Panc1 (cell line): ENCODE measurements at regions not wholly inside any gene's neighbourhood (a gene's known extent, or its start where the extent isn't known, plus 50 kb on each side); places are given as distances from the start of the nearest gene placed in this dataset.

Experiments
- ATAC-seq: fragments of 200-7000 bp; cut with Tn5 transposase; 2 replicates; pipeline ENCODE4 v1.9.1; 2020; ENCODE audit warnings: mild to moderate bottlenecking, moderate library complexity
- BruUV-seq: library from RNA; stranded (reverse); fragments of 400-500 nt; replicated peaks from 2 replicates; lab custom pipeline; 2021; lab: Mats Ljungman, UMichigan
- CTCF ChIA-PET: fragments of 300-600 bp; sonication (Branson Sonifier 250); formaldehyde crosslinking; loops from one replicate; lab custom pipeline; 2022; ENCODE audit warnings: antibody characterized with exemption; lab: Charles Lee
- POLR2A ChIA-PET: fragments of 300-600 bp; sonication (Branson Sonifier 250); formaldehyde crosslinking; loops from one replicate; lab custom pipeline; 2022; ENCODE audit warnings: antibody characterized with exemption; lab: Charles Lee
- DNase-seq: peaks from one replicate; pipeline ENCODE4 v3.0.0-alpha.2; 2010; ENCODE audit warnings: low read depth, low spot score
- H3K27ac ChIP-seq: 2 replicates; pipeline ENCODE4 v1.5.1; 2011; ENCODE audit warnings: mild to moderate bottlenecking, low read length, inconsistent platforms
- H3K27me3 ChIP-seq: fragments of 200-500 bp; sonication (Bioruptor generic); 2 replicates; pipeline ENCODE4 v1.6.0; 2014; ENCODE audit warnings: low read length, inconsistent platforms; ENCODE audit not compliant: control insufficient read depth, insufficient read depth
- H3K36me3 ChIP-seq: fragments of 200-500 bp; sonication (Bioruptor generic); 2 replicates; pipeline ENCODE4 v1.5.1; 2014; ENCODE audit warnings: inconsistent platforms, mild to moderate bottlenecking, low read length, moderate library complexity; ENCODE audit not compliant: control insufficient read depth, insufficient read depth
- H3K4me1 ChIP-seq: 2 replicates; pipeline ENCODE4 v1.5.1; 2011; ENCODE audit warnings: inconsistent platforms, mild to moderate bottlenecking, low read length, moderate library complexity; ENCODE audit not compliant: control insufficient read depth, insufficient read depth
- H3K4me3 ChIP-seq, 2 experiments: 2 replicates each; pipeline ENCODE4 v1.5.1; 2011 to 2012; ENCODE audit warnings: low read depth in 2 of 2, low read length in 2 of 2, mild to moderate bottlenecking in 2 of 2, inconsistent platforms in 1 of 2, moderate library complexity in 1 of 2
- H3K9me3 ChIP-seq: fragments of 200-500 bp; sonication (Bioruptor generic); 2 replicates; pipeline ENCODE4 v1.5.1; 2014; ENCODE audit warnings: low read depth, mild to moderate bottlenecking, inconsistent platforms, low read length, moderate library complexity; ENCODE audit not compliant: control insufficient read depth, insufficient read depth
- POLR2AphosphoS5 ChIP-seq: IDR thresholded peaks from 2 replicates; pipeline ENCODE4 v1.6.1; 2012; ENCODE audit warnings: mild to moderate bottlenecking, low read depth, low read length, moderate library complexity
- SIN3A ChIP-seq: IDR thresholded peaks from 2 replicates; pipeline ENCODE4 v1.6.1; 2012; ENCODE audit warnings: low read depth, mild to moderate bottlenecking, low read length, moderate library complexity, borderline replicate concordance; ENCODE audit not compliant: insufficient read depth
- TCF7L2 ChIP-seq: IDR thresholded peaks from 2 replicates; pipeline ENCODE4 v1.6.1; 2011; ENCODE audit warnings: mild to moderate bottlenecking, low read depth, low read length, inconsistent platforms
- in situ Hi-C: cut with HindIII; loops from 2 replicates; pipeline ENCODE4 v1.10.0; 2016; ENCODE audit warnings: low sequenced_read_pairs, low pct_unique_long_range_greater_than_20kb
- intact Hi-C: fragments of 100-400 bp; cut with micrococcal nuclease; formaldehyde crosslinking; loops from one replicate; pipeline ENCODE4 v1.10.0; 2022; ENCODE audit not compliant: unreplicated experiment
- TF ChIP-seq, protein P1 (sequence below): fragments of 450-650 bp; IDR thresholded peaks from 2 replicates; pipeline ENCODE4 v1.5.1; 2017; ENCODE audit warnings: mild to moderate bottlenecking
- TF ChIP-seq, protein P2 (sequence below), 2 experiments: IDR thresholded peaks; 2 replicates each; pipeline ENCODE4 v1.6.1; 2011 to 2012; ENCODE audit warnings: low read depth in 2 of 2, control low read depth in 1 of 2, low read length in 1 of 2, mild to moderate bottlenecking in 1 of 2, moderate library complexity in 1 of 2; ENCODE audit not compliant: insufficient read depth in 1 of 2

DNA sequence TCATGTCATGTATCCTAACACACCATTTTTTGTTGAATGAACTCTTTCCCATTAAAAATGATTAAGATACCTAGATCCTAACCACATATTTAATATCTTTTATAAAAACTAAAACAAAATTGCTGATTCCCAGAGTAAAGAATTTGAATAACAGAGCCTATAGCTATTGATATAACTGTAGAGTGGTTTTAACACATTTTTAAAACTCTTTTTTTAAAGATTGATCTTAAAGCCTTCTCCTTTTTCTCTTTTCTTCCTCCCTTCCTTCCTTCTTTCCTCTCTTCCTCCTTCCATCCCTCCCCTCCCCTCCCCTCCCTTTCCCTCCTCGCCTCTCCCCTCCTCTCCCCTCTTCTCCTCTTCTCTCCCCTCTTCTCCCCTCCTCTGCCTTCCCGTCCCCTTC is 605.4 kb upstream of the FZD8 start:
- BruUV-seq: no TSS peak
- Histone ChIP-seq H3K36me3 (no peaks in the 10 kb centered on the region), H3K27ac (no peak overlapping the region), H3K9me3 (no peaks in the 10 kb centered on the region), H3K4me3 (no peak overlapping the region), H3K4me1 (no peaks in the 10 kb centered on the region), H3K27me3 (no peaks in the 10 kb centered on the region)
- TF ChIP-seq TCF7L2 (no peak), POLR2AphosphoS5 (no peak), SIN3A (no peak)
- TF ChIP-seq, protein P1, sequence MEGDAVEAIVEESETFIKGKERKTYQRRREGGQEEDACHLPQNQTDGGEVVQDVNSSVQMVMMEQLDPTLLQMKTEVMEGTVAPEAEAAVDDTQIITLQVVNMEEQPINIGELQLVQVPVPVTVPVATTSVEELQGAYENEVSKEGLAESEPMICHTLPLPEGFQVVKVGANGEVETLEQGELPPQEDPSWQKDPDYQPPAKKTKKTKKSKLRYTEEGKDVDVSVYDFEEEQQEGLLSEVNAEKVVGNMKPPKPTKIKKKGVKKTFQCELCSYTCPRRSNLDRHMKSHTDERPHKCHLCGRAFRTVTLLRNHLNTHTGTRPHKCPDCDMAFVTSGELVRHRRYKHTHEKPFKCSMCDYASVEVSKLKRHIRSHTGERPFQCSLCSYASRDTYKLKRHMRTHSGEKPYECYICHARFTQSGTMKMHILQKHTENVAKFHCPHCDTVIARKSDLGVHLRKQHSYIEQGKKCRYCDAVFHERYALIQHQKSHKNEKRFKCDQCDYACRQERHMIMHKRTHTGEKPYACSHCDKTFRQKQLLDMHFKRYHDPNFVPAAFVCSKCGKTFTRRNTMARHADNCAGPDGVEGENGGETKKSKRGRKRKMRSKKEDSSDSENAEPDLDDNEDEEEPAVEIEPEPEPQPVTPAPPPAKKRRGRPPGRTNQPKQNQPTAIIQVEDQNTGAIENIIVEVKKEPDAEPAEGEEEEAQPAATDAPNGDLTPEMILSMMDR: no peak
- TF ChIP-seq, protein P2, sequence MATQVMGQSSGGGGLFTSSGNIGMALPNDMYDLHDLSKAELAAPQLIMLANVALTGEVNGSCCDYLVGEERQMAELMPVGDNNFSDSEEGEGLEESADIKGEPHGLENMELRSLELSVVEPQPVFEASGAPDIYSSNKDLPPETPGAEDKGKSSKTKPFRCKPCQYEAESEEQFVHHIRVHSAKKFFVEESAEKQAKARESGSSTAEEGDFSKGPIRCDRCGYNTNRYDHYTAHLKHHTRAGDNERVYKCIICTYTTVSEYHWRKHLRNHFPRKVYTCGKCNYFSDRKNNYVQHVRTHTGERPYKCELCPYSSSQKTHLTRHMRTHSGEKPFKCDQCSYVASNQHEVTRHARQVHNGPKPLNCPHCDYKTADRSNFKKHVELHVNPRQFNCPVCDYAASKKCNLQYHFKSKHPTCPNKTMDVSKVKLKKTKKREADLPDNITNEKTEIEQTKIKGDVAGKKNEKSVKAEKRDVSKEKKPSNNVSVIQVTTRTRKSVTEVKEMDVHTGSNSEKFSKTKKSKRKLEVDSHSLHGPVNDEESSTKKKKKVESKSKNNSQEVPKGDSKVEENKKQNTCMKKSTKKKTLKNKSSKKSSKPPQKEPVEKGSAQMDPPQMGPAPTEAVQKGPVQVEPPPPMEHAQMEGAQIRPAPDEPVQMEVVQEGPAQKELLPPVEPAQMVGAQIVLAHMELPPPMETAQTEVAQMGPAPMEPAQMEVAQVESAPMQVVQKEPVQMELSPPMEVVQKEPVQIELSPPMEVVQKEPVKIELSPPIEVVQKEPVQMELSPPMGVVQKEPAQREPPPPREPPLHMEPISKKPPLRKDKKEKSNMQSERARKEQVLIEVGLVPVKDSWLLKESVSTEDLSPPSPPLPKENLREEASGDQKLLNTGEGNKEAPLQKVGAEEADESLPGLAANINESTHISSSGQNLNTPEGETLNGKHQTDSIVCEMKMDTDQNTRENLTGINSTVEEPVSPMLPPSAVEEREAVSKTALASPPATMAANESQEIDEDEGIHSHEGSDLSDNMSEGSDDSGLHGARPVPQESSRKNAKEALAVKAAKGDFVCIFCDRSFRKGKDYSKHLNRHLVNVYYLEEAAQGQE (IDR thresholded peaks at IDR 0.05; ENCODE audit: insufficient read depth in 1 of 2, low read depth in 2 of 2, low read length in 1 of 2): no peak
- ChIA-PET CTCF (no interaction called here), POLR2A (no interaction called here)
- DNase-seq (no peak), ATAC-seq (no peak)
- in situ Hi-C loops (no loop called here), intact Hi-C loops (no loop called here)

DNA sequence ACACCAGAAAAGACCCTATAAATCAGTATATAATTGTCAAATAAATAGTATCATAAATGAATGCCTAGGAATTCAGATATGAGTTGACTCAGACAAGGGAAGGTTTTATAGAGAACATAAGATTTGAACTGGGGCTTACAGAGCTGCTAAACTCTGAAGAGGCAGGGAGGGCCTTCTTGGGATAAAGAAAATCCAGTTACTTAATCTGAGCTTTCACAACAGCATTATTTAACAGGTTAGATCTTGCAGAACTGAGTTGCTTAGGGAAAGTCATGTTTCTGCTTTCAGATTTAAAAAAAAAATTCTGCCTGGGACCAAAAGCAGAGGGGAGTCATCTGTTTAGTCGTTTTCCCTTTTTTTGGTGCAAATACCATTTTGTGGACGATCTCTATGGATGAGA is 594.8 kb upstream of the FZD8 start:
- in situ Hi-C loops: no loop called here
- DNase-seq (no peak), ATAC-seq (no peak)
- Histone ChIP-seq H3K9me3 (no peaks in the 10 kb centered on the region), H3K36me3 (no peaks in the 10 kb centered on the region), H3K4me1 (no peaks in the 10 kb centered on the region), H3K27me3 (no peaks in the 10 kb centered on the region), H3K4me3 (no peak overlapping the region), H3K27ac (no peak overlapping the region)
- CTCF ChIA-PET: no interaction called here
- intact Hi-C loops: no loop called here
- POLR2A ChIA-PET: no interaction called here
- BruUV-seq: no TSS peak
- TF ChIP-seq, protein P2 (IDR thresholded peaks at IDR 0.05; ENCODE audit: insufficient read depth in 1 of 2, low read depth in 2 of 2, low read length in 1 of 2): no peak
- TF ChIP-seq, protein P1: no peak
- TF ChIP-seq TCF7L2: no peak
- no peak for TF ChIP-seq POLR2AphosphoS5
- TF ChIP-seq SIN3A: no peak
